ENCODE measurements at regions not wholly inside any gene's neighbourhood (a gene's known extent, or its start where the extent isn't known, plus 50 kb on each side); places are given as distances from the start of the nearest gene placed in this dataset.

DNA sequence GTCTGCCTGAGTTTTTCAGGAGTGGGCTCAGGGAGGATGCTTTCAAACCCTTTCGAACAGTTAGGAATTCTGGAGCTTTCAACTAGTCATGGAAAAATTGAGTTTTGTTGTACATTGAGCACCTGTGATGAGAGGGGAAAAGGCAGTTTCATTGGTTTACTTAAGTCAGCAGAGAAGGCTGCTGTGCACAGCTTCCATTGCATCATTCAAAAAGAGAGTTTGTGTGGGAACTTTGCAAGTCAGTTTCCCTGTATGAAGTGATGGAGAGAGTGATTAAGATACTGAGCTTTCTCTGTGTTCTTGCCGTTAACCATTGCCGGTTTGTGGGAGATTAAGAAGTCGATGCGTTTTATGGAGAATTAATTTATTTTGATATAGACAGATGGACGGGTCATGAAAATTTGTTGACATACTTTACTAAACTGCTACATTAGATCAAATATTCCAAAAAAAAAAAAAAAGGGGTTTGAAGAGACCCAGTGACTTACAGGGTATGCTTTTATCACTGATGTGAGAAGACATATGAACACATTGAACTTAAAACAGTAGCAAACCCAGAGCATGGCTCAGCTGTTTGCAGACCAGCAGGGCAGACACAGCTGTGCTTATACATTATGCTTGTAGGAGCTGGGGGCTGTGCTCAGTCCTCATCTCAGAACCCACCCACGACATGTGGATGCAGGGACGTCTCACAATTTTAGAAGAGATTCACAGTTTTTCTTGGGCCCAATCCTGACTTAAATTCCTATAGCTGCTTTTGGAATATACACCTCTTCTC lies 234.1 kb downstream of the SOX4 start:
- in situ Hi-C loops (cut with HindIII; ENCODE audit: low pct_ligation_motif_present, low pct_unique_long_range_greater_than_20kb, low sequenced_read_pairs): no loop called here

DNA sequence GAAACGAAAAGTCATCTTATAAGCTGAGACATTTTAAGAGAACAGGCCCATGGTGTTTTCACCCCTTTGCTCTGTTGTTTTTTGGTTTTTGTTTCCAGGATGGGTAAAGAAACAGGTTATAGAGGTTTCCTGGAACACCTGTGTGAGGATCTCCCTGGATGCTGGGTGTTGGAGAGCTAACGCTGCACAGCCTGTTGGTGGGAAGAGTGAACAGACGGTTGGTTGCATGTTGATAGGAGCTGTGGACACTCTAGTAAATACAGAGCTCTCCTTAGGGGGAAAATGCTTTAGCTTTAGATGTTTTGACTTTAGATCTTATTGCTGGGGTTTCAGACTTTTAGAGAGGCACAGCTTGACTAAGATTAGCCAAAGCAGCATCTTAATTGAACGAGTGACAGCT lies 235.2 kb downstream of the SOX4 start:
- DNase-seq: no peak
- in situ Hi-C loops (cut with HindIII; ENCODE audit: low pct_ligation_motif_present, low pct_unique_long_range_greater_than_20kb, low sequenced_read_pairs): no loop called here

More for the DNA sequence above, 234.1 kb downstream of the SOX4 start:
- no peak for DNase-seq

DNA sequence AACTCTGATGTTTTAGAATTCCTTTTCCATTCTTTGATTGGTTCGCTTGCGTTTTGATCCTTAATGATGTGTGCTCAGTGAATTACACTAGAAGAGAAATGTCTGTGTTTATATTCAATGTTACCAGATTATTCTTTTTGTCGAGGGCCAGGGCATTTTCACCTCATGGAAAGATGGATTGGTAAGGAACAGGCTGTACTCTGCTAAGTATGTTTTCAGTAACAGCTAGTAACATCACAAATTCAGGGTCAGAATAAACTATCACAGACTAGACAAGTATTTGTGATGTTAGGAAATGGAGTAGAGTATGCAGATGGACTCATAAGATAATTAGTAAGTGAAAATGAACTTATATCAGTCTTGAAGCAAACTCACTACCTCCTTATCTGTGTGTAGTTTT lies 235.6 kb downstream of the SOX4 start:
- in situ Hi-C loops (cut with HindIII; ENCODE audit: low pct_ligation_motif_present, low pct_unique_long_range_greater_than_20kb, low sequenced_read_pairs): no loop called here
- no peak for DNase-seq

DNA sequence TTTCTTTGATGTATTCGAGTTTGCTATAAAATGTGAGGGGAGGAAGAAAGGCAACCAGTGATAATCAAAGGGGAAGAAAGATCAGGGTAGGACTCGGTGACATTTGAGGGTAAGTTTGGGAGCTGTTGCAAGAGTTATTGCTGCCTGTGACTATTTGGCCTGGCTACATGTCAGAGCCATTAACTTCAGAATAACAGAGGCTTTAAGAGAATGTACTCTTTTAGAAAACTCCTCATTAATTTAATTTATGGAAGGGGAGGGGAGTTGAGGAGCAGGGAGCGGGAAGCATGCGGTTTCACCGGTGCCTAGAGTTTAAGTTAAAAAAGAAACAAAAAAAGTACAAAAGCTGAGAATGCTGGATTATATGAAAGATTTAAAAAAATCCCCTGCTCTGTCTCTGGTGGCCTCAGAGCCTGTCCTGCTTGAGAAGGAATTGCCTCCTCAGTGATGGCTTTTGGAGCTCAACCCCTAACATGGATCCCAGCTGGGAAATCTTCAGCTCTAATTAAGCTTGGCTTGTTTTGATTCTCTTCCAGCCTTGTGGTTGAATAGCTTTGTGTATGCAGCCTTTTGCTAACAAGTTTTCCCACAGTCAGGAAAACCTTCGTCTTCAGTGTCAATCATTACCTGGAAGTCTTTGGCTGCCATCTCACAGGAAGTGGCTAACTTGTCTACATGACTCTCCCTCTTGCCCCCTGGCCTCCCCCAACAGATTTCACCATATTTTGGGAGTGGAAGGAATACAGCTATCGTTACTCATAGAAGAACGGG lies 238.2 kb downstream of the SOX4 start:
- in situ Hi-C loops (cut with HindIII; ENCODE audit: low pct_ligation_motif_present, low pct_unique_long_range_greater_than_20kb, low sequenced_read_pairs): no loop called here
- peak; percentile 47 for DNase-seq

DNA sequence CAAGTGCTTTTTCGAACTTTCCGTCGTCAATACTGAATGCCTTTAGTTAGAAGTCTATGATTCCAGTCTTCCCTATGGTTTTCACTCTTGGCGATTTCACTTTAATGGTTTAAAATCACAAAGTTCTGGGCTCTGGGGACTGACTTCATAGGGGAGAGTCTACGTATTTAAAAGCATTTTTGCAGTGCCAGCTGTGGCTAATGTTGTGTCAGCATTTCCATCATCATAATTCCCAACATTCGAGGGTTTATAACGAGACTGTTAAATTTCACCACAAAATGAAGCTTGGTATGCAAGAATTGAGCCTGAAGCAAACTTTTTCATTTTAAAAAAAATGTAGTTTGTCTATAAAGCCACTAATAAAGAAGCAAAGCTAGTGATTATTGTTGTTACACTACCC lies 242.7 kb downstream of the SOX4 start:
- DNase-seq: no peak
- in situ Hi-C loops (cut with HindIII; ENCODE audit: low pct_ligation_motif_present, low pct_unique_long_range_greater_than_20kb, low sequenced_read_pairs): no loop called here

DNA sequence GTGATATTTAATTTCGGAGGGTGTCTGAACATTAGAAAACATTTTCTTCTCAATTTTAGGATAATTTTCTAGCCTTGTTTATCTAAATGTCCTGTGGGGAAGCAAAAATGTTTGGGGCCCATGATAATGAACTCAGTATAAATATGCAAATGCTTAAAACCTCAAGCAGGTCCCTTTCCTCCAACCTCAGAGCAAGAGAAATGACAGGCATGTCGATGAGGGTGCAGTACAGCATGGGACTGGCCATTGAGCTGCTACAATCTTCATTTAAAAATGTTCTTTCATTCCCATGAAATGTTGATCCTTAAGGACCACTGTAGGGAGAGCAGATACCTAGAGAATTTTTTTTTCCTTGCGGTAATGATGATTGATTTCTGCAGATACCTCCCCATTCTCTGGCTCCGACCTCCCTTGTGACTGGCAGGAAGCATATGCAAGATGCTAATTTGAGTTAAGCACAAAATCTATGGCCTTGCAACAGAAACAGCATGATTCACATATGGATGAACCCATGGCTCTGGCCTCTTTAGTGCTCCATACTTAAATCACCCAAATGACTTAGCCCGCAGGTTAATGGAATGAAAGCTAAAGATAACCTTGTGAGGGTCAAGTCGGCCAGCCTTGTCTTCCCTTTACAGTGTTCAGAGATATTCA lies 243.3 kb downstream of the SOX4 start:
- in situ Hi-C loops (cut with HindIII; ENCODE audit: low pct_ligation_motif_present, low pct_unique_long_range_greater_than_20kb, low sequenced_read_pairs): no loop called here
- DNase-seq: no peak

DNA sequence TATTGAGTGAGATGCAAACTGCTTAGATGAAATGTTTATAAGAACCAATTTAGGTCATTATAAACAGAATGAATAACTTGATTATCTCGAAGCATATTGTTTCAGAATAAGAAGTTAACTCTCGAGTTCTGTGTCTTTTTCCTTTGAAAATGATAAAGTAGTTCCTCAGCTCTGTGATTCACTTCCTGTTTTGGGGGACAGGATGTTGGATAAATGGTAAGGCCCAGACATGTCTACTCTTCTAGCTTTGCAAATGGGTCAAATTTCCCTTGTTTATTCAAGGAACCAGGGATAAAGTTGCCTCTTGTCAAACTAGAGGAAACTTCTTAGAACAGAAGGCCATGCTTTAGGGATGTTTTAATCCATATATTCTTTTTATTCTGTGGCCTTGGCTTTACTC lies 246.9 kb downstream of the SOX4 start:
- DNase-seq: no peak
- in situ Hi-C loops (cut with HindIII; ENCODE audit: low pct_ligation_motif_present, low pct_unique_long_range_greater_than_20kb, low sequenced_read_pairs): no loop called here

DNA sequence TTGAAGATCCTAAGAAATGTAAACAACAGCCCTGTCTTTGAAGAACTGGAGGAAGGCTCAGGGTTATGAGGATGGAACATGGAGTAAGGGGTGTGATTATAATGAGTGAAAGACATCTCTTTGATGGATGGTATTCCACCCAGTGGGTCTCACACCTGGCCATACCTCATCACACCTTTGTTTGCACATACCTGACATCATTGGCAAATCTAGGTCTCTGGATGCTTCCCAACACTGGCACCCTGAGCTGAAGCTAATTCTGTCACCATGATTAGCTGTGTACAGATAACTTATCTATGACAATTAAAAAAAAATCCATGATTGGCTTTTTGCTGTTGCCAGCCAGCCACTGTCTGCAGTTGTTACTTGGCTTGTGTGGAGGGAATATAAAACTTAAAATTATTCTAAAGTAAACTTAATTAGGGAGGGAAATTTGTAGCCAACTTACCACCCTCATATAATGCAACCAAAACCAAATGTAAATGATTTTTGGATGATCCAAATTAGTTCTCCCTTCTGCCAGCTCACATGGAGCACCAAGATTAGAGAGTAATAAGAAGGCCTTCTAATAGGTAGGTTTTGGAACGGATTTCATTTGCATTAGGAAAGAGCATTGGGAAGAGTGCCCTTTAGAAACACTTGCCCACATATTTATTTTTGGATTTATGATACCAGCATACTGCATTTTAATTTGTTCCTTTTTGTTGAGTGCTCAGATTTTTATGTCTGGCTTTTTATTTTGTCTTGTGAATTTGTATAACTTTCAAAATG lies 249.5 kb downstream of the SOX4 start:
- in situ Hi-C loops (cut with HindIII; ENCODE audit: low pct_ligation_motif_present, low pct_unique_long_range_greater_than_20kb, low sequenced_read_pairs): no loop called here
- no peak for DNase-seq

DNA sequence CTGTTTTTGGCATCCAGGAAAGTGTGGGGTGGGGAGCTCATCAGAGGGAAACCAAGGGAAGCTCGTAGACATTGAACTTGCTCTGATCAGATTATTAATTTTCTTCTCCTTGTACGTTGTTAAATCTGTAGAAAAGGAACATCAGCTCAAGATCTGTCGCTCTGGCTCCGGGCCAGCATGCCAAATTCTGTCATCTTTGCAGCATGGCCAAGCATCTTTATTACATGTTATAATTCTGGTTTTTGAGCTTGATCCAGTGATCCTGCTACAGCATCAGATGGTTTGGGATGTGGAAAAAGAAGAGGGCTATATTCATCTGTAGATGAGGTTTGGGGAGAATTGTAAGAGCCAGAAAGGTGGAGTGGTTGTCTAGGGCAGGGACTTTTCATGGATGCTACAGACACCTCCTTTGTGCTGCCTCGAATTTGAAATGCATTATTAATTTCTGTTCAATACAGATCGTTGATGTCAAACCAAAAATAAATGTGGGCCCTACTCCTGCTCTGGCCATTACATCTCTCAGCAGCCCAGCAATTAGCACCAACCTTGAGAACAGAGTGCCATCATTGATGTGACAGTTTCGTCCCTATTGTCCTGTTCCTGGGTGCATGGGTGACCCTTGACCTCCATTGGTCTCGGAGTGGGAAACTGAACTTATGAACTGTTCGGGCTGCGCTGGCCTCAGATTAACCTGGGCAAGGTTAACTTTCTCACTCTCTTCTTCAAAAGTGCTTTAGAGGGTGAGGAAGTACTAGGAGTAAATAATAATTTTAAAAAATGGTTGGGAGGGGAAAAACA lies 250.8 kb downstream of the SOX4 start:
- no peak for DNase-seq
- in situ Hi-C loops (cut with HindIII; ENCODE audit: low pct_ligation_motif_present, low pct_unique_long_range_greater_than_20kb, low sequenced_read_pairs): no loop called here

DNA sequence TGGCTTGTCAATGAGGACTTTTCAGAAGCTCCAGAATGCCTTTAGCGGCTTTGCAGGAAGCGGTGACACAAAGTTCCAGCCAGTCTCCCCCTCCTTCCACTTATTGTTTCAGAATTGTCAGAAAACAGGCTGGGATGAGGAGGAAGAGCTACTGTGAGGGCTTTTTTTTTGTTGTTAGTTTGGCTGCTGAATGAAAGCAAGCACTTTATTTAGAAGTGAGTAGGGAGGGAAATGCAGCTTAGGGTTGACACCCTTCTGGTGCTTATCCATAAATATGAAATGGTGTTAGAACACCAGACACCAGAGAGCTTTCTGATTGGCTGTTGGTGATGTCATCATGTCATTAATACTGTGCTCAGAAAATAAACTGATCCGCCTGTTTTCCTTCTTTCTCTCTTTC lies 251.5 kb downstream of the SOX4 start:
- in situ Hi-C loops (cut with HindIII; ENCODE audit: low pct_ligation_motif_present, low pct_unique_long_range_greater_than_20kb, low sequenced_read_pairs): no loop called here
- peak; percentile 26 for DNase-seq

DNA sequence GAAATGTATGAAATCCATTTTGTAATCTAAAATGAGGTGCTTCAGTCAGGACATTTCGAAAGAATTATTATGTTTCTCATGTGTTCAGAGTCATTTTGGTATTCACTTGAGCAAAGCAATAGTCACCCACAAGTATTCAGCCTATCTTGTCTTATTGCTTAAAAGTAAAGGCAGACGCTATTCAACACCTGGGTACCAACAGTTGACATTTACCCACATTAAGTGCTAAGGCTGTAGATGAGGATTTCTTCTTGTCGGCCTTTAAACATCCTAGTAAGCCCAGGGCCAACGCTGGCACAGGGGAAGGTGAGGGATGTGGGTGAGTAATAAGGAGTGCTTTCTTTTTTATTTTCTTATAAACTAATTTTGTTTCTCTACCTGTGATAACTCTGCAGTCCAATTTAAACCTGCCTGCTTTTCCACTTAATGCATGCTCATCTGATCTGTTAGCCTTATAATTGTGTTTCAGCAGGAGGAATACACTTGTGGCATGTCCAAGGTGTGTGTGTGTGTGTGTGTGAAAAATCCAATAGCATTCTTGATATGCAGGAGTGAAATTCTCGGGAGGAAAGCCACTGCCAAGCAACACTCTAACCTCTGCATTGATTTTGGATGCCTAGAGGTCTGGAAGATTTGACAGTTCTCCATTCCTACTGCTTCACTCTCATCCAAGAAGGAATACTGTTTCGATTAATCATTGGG lies 252.0 kb downstream of the SOX4 start:
- DNase-seq: no peak
- in situ Hi-C loops (cut with HindIII; ENCODE audit: low pct_ligation_motif_present, low pct_unique_long_range_greater_than_20kb, low sequenced_read_pairs): no loop called here

DNA sequence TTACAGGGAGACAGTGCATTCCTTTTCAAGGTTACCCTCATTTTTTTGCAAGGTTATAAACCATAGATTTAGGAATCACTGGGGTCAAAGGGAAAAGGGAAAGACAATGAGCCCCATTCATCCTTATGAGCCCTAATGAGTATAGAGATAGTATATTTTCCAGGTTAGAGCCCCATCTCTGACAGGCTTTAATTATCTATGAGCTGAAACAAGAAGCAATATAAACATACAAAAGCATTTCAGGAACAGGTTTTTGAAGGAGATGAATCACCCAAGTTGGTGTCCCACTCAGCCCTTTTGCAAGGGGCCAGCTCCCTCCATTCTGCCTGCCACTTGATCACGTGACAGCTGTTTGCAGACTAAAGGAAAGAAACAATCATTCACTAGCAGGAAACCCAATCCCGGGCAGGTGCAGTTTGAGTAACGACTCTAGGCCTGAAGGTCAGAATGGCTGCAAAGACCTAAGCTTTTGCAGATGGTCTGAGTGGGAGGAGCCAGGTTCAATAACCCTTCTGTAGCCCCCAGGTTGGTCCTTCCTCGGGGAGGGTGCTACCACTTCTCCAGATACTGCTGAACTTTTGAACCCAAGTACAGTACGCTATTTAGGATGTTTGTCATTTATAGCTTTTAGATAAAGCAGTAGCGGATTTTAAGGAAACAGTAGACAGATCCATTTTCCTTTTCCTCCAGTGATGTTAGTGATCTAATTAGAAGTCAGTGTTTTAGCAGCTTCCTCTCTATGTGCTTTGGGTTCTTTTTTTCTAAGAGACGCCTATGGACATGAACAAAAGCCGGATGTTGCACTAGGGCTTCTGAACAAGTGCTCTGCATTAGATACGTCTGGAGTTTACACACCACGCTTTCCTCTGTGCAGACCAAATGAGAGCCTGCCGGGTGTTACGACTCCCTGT lies 253.2 kb downstream of the SOX4 start:
- in situ Hi-C loops (cut with HindIII; ENCODE audit: low pct_ligation_motif_present, low pct_unique_long_range_greater_than_20kb, low sequenced_read_pairs): no loop called here
- DNase-seq: peak; percentile 38

DNA sequence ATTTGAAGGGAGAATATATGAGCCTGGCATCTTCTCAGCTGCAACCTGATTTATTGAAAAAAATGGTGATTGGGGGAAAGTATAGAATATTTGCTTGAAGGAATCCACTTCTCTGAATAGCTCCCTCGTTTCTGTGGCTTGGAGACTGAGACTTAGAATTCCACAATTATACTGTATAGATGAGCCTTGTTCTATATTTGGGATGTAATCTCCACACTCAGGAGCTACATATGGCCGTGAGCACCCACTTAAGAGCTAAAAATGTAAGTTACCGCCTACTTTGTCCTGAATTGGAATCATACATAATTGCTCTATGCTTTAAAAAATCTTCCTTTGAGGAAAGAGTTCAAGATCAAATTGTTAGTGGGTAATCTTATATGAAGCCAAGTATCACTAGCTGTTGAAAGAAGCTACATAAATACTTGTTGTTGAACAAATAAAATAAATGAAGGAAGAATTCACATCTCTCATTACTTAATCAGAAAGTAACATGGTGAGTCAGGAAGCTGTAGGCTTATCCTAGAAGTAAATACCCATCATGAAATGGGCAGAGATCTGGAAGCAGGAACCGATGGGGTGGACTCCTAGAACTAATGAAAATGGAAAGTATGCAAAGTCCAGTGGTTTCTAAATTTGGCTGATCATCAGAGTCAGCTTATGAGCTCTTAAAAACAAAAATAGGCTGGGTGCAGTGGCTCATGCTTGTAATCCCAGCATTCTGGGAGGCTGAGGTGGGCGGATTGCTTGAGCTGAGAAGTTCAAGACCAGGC lies 254.3 kb downstream of the SOX4 start:
- DNase-seq: no peak
- in situ Hi-C loops (cut with HindIII; ENCODE audit: low pct_ligation_motif_present, low pct_unique_long_range_greater_than_20kb, low sequenced_read_pairs): no loop called here

DNA sequence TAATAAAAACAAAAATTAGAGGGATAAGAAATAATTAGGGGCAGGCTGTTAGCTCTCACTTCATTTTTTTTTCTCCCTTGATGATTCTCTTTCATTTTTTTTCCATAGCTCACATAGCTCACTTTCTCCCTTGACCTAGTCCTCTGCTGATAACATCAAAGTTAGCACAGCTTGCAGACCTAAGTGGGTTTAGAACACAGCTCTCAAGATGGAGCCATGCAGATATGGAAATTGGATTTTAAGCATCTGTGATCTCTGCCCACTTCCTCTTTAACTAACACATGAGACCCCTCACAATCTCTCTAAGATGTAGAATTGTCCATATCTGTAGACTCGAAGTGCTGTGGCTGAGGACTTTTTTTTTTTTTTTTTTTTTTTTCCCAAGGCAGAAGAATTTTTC lies 257.1 kb downstream of the SOX4 start:
- in situ Hi-C loops (cut with HindIII; ENCODE audit: low pct_ligation_motif_present, low pct_unique_long_range_greater_than_20kb, low sequenced_read_pairs): no loop called here
- no peak for DNase-seq

DNA sequence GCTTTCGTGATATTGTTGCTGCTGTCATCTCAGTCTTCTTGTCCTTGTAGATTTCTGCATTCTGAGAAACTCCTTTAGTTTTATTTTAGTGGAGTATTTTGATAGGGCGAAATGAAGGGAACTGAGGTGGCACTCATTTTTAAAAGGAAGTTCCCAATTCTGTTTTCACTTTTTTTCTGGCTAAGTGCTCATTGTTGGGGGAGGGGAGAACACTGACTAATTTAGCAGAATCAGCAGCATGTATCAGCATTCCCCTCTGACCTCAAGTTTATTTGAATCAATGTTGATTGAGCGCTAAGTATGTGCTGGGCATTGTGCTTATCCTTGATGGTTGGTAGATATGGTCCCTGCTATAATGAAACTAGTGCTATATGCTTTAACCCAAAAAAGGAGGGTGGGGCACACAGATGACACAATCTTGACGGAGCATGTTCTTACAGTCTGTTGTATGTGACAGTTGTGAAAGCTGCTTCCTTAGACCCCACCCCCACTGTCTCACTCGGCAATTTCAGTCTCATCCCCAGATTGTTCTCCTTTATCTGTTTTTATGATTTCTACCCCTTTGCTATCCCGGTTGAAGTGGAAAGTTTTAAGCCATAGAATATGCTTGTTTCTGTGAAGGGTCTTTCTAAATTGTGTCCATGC lies 262.4 kb downstream of the SOX4 start:
- in situ Hi-C loops (cut with HindIII; ENCODE audit: low pct_ligation_motif_present, low pct_unique_long_range_greater_than_20kb, low sequenced_read_pairs): no loop called here
- no peak for DNase-seq

DNA sequence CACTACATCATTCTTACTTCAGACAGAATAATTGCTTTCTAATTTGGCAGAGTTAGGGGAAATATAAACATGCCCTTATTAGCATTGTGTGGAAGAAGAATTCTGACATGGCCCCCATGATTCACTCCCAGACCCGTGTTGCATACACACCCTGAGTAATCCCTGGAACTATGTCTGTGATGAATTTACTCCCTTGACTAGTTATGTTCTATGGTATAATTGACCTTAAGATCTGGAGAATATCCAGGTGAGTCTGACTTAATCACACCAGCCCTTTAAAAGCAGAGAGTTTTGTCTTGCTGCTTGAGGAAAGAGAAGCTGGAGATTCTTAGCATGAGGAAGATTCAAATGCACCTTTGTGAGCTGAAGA lies 262.9 kb downstream of the SOX4 start:
- DNase-seq: no peak
- in situ Hi-C loops (cut with HindIII; ENCODE audit: low pct_ligation_motif_present, low pct_unique_long_range_greater_than_20kb, low sequenced_read_pairs): no loop called here
